Endothelial cell of umbilical vein (primary cell): ENCODE measurements at regions not wholly inside any gene's neighbourhood (a gene's known extent, or its start where the extent isn't known, plus 50 kb on each side); places are given as distances from the start of the nearest gene placed in this dataset.
"Not testable (repeated sequence)": the region's sequence is repeated elsewhere in the genome, so short reads cannot be mapped to it uniquely, and the experiment has no call there.

Experiments
- CTCF ChIP-seq, 2 donors: IDR thresholded peaks; 1 replicate in 1 of 2; 2 replicates in 1 of 2; pipeline ENCODE4 v1.5.1; 2011; ENCODE audit warnings: low read length in 2 of 2, mild to moderate bottlenecking in 2 of 2, moderate library complexity in 2 of 2, control low read depth in 1 of 2, inconsistent platforms in 1 of 2, low read depth in 1 of 2; ENCODE audit not compliant: insufficient read depth in 1 of 2; ENCODE audit errors: extremely low read depth in 1 of 2
- EZH2 ChIP-seq: IDR thresholded peaks from 2 replicates; pipeline ENCODE4 v1.6.1; 2012; ENCODE audit warnings: borderline replicate concordance, low read depth, mild to moderate bottlenecking, moderate library complexity, low read length, inconsistent platforms; ENCODE audit not compliant: severe bottlenecking
- FOS ChIP-seq: IDR thresholded peaks from 2 replicates; pipeline ENCODE4 v1.6.1; 2011; ENCODE audit warnings: mild to moderate bottlenecking, low read length, moderate library complexity, borderline replicate concordance; ENCODE audit not compliant: insufficient read depth
- JUN ChIP-seq: IDR thresholded peaks from 2 replicates; pipeline ENCODE4 v1.6.1; 2011; ENCODE audit warnings: borderline replicate concordance, low read depth; ENCODE audit not compliant: insufficient read length, insufficient read depth
- POLR2A ChIP-seq: IDR thresholded peaks from 2 replicates; pipeline ENCODE4 v1.6.1; 2012; ENCODE audit warnings: low read depth, mild to moderate bottlenecking, control low read depth, low read length
- POLR2AphosphoS5 ChIP-seq: IDR thresholded peaks from 2 replicates; pipeline ENCODE4 v1.6.1; 2012; ENCODE audit warnings: low read depth, mild to moderate bottlenecking, control low read depth, low read length, moderate library complexity; ENCODE audit not compliant: insufficient read depth

DNA sequence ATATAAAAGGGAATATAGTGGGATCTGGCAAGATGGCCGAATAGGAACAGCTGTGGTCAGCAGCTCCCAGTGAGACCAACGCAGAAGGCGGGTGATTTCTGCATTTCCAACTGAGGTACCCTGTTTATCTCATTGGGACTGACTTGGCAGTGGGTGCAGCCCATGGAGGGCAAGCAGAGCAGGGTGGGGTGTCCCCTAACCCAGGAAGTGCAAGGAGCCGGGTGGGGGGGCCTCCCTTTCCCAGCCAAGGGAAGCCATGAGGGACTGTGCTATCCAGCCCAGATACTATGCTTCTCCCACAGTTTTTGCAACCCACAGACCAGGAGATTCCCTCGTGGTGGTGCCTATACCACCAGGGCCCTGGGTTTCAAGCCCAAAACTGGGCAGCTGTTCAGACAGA, 342.4 kb downstream of the RPS29 start:
- TF ChIP-seq POLR2AphosphoS5; CTCF (IDR thresholded peaks at IDR 0.05; ENCODE audit: extremely low read depth in 1 of 2, insufficient read depth in 1 of 2, low read depth in 1 of 2, low read length in 2 of 2); JUN; POLR2A; EZH2; FOS: not testable (repeated sequence)
